Left lung (tissue), 4 donors: ENCODE measurements at regions not wholly inside any gene's neighbourhood (a gene's known extent, or its start where the extent isn't known, plus 50 kb on each side); places are given as distances from the start of the nearest gene placed in this dataset.

ENCODE experiments used
- ATAC-seq: fragments of 200-7000 bp; cut with Tn5 transposase; one replicate; pipeline ENCODE4 v1.9.1; 2020; ENCODE audit warnings: moderate library complexity
- DNase-seq, 4 donors: peaks; one replicate each; pipeline ENCODE4 v3.0.0-alpha.2; 2013 to 2020
- H3K27ac ChIP-seq, 2 donors: fragments of 200-600 bp; sonication (generic) in 1 of 2; one replicate each; pipeline versions ENCODE4 v1.5.0 to v1.8.0; 2020 to 2021
- H3K27me3 ChIP-seq, 2 donors: fragments of 200-600 bp; sonication (generic) in 1 of 2; one replicate each; pipeline versions ENCODE4 v1.5.0 to v1.8.0; 2020 to 2021
- H3K36me3 ChIP-seq, 2 donors: fragments of 200-600 bp; sonication (generic) in 1 of 2; one replicate each; pipeline versions ENCODE4 v1.5.0 to v1.8.0; 2020 to 2021
- H3K4me1 ChIP-seq, 2 donors: fragments of 200-600 bp; one replicate each; pipeline ENCODE4 v1.8.0; 2021
- H3K4me3 ChIP-seq, 2 donors: fragments of 200-600 bp; sonication (generic) in 1 of 2; one replicate each; pipeline versions ENCODE4 v1.5.0 to v1.8.0; 2020 to 2021; ENCODE audit warnings: mild to moderate bottlenecking in 1 of 2
- H3K9me3 ChIP-seq, 2 donors: fragments of 200-600 bp; sonication (generic) in 1 of 2; one replicate each; pipeline versions ENCODE4 v1.5.0 to v1.8.0; 2020 to 2021
- CTCF ChIP-seq, 2 donors: fragments of 200-600 bp; sonication (generic) in 1 of 2; IDR thresholded peaks; one replicate each; pipeline versions ENCODE4 v1.5.0 to v1.8.0; 2021; ENCODE audit warnings: antibody characterized with exemption in 2 of 2
- intact Hi-C, 2 donors: fragments of 100-400 bp; cut with DNase I; formaldehyde crosslinking; loops; one replicate each; pipeline versions ENCODE4 v1.11.2 to v1.14.2; 2022
- donor health status: DM: no; HTN: yes; CAD: no.
- donor health status: DM: no; HTN: no; CAD: no.

DNA sequence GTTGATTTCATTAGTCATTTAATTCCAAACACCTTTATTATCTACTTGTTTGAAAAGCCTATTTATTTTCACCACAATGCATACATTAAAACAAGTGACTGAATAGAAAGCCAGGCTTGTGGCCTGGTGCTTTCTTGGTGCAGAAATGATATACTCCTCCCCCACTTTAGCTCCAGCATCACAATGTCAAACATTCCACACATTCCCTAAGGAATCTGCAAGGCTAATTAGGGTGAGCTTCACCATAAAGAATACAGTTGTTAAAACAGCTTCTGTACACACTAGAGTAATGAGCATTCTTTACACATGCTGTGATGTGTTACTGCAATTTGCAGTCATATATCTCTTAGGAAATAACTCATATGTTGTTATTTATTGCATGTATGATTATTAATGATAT is 705.7 kb downstream of the CETN3 start:
- H3K27me3 ChIP-seq = no peaks in the 10 kb centered on the region
- ATAC-seq (no peak), DNase-seq (no peak)
- H3K4me1 ChIP-seq = no peaks in the 10 kb centered on the region
- intact Hi-C loops = no loop called here
- H3K4me3 ChIP-seq = no peak overlapping the region
- no peaks in the 10 kb centered on the region for H3K9me3 ChIP-seq
- TF ChIP-seq CTCF (IDR thresholded peaks at IDR 0.05) = no peak
- no peak overlapping the region for H3K27ac ChIP-seq
- no peaks in the 10 kb centered on the region for H3K36me3 ChIP-seq

GRCh38 chr5:89698028-89698427 is 711.5 kb downstream of the CETN3 start:
- DNase-seq (no peak), ATAC-seq (peak; percentile 51)
- TF ChIP-seq CTCF (IDR thresholded peaks at IDR 0.05) = no peak
- H3K27ac ChIP-seq = no peak overlapping the region
- no peaks in the 10 kb centered on the region for H3K9me3 ChIP-seq
- intact Hi-C loops = no loop called here
- H3K27me3 ChIP-seq = no peaks in the 10 kb centered on the region
- H3K4me1 ChIP-seq = no peaks in the 10 kb centered on the region
- H3K36me3 ChIP-seq = no peaks in the 10 kb centered on the region
- H3K4me3 ChIP-seq = no peak overlapping the region

DNA sequence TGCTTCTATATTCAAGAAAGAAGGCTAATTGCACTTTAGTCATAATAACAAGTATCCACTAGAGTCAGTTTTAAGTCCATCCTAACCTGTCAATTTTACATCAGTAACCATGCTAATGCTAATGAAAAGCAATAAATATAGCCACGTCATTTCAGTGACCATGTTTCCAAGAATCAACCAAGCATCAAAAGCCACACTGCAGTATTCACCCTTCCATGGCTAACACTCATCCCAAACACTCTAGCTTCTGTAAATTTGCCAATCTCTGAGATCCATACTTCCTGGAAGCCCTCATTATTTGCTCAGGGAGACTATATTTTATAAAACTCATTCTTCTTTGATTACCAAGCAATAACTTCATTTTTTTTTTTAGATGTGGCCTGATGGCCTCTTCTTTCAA is 712.0 kb downstream of the CETN3 start:
- no peak overlapping the region for H3K4me3 ChIP-seq
- H3K27me3 ChIP-seq = no peaks in the 10 kb centered on the region
- TF ChIP-seq CTCF (IDR thresholded peaks at IDR 0.05) = no peak
- H3K27ac ChIP-seq = no peak overlapping the region
- intact Hi-C loops = no loop called here
- DNase-seq = no peak
- peak; percentile 46 for ATAC-seq
- H3K9me3 ChIP-seq = no peaks in the 10 kb centered on the region
- H3K36me3 ChIP-seq = no peaks in the 10 kb centered on the region
- H3K4me1 ChIP-seq = no peaks in the 10 kb centered on the region

GRCh38 chr5:89695371-89695770 is 714.2 kb downstream of the CETN3 start:
- intact Hi-C loops = no loop called here
- H3K27me3 ChIP-seq = no peaks in the 10 kb centered on the region
- DNase-seq = no peak
- H3K4me3 ChIP-seq = no peak overlapping the region
- no peak for ATAC-seq
- H3K36me3 ChIP-seq = no peaks in the 10 kb centered on the region
- TF ChIP-seq CTCF (IDR thresholded peaks at IDR 0.05) = no peak
- no peaks in the 10 kb centered on the region for H3K4me1 ChIP-seq
- no peaks in the 10 kb centered on the region for H3K9me3 ChIP-seq
- H3K27ac ChIP-seq = no peak overlapping the region

- no peaks in the 10 kb centered on the region for H3K36me3 ChIP-seq
- no peak for ATAC-seq
Observed at GRCh38 chr5:89694026-89694550, 715.5 kb downstream of the CETN3 start.

More at GRCh38 chr5:89694026-89694550, 715.5 kb downstream of the CETN3 start:
- H3K4me1 ChIP-seq = no peaks in the 10 kb centered on the region
- no peaks in the 10 kb centered on the region for H3K27me3 ChIP-seq
- H3K27ac ChIP-seq = no peak overlapping the region
- H3K9me3 ChIP-seq = no peaks in the 10 kb centered on the region
- H3K4me3 ChIP-seq = no peak overlapping the region
- DNase-seq = no peak
- intact Hi-C loops = no loop called here
- TF ChIP-seq CTCF (IDR thresholded peaks at IDR 0.05) = no peak
